ENCODE measurements at regions not wholly inside any gene's neighbourhood (a gene's known extent, or its start where the extent isn't known, plus 50 kb on each side); places are given as distances from the start of the nearest gene placed in this dataset.

DNA sequence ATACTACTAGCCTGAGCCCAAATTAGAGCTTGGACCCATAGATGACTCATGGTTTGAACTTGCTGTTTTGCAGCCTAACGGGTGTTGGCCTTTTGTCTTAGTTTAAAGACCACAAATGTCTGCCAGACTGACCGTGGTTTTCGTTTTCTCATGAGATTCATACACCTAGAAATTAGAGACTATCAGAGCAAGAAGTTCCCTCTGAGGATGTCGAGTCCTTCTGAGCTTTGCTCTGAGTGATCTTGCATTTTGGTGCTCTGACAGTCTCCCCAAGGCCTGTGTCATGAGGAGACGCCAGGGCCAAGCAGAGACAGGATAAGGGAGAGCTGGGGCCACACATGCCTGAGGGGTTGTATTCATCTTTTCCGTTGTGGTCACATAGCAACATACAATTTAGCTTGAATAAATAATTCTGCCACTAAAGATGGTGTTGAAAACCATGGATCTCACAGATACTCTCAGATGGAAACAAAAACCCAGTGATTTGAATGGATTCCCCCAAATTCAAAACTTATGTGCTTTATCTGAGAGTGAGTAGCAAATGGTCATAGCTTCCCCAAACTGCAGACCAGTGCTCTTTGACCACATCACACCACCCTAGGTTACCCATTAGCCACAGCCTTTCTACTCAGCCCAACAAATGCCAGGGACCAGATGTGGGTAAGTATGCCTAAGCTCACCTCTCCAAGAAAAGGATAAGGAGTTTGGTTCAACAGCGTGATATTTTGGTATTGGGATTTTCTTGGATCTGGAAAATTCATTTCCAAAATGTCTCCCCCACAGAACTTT lies 762.0 kb upstream of the IGFBP3 start:
- DNase-seq (ENCODE audit: low read depth, low spot score): no peak

DNA sequence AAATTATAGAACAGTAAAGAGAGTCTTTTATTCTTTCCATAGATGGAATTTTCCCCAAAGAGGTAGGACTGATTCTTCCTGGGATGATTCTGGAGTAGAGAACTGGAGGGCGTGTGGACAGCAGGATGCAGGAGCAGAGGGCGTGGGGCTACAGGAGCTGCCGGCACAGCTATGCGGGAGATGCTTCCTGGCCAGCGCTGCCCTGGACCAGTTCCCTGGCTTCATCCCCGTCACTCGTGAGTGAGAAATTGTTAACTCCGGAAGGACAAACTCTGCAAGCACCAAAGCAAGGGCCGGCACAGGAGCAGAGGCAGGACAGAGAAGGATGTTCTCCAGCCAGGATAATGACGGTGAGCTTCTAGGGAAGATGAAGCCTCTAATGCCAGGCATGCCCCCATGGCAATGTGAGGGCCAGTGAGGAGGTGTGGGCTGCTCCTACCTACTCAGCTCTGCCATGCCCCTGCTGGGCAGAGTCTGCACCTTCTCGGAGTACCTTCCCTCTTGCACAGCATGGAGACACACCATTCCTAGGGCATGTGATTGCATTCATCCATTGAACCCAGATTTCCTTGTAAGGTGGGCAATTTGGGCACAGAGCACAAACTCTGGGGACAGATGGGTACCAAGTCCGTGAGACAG lies 760.9 kb upstream of the IGFBP3 start:
- no peak for DNase-seq (ENCODE audit: low read depth, low spot score)

GRCh38 chr7:46680147-46680546 lies 759.1 kb upstream of the IGFBP3 start:
- no peak for DNase-seq (ENCODE audit: low read depth, low spot score)

GRCh38 chr7:46679671-46680070 lies 758.6 kb upstream of the IGFBP3 start:
- DNase-seq (ENCODE audit: low read depth, low spot score): no peak

DNA sequence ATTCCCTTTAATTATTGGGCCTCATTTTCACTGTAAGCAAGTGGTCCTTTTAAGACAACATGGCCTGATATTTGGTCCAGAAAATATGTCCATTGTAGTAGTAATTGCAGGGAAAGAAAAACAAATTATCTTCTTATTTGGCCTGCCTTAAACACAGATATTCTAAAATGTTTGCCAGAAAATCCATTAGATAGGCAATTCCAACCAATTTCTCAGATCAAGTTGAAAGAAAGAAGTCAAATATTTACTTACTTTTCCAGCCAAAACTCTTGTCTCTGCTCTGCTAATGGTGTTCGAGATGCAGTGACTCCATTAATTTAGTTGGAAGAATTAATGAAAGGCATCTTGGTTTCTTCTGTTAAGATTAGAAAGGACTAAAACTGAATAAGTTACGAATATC lies 757.3 kb upstream of the IGFBP3 start:
- DNase-seq (ENCODE audit: low read depth, low spot score): no peak

GRCh38 chr7:46675456-46675855 lies 754.4 kb upstream of the IGFBP3 start:
- DNase-seq (ENCODE audit: low read depth, low spot score): no peak

GRCh38 chr7:46672861-46673260 lies 751.8 kb upstream of the IGFBP3 start:
- no peak for DNase-seq (ENCODE audit: low read depth, low spot score)

GRCh38 chr7:46671108-46671769 lies 750.2 kb upstream of the IGFBP3 start:
- DNase-seq (ENCODE audit: low read depth, low spot score): no peak

DNA sequence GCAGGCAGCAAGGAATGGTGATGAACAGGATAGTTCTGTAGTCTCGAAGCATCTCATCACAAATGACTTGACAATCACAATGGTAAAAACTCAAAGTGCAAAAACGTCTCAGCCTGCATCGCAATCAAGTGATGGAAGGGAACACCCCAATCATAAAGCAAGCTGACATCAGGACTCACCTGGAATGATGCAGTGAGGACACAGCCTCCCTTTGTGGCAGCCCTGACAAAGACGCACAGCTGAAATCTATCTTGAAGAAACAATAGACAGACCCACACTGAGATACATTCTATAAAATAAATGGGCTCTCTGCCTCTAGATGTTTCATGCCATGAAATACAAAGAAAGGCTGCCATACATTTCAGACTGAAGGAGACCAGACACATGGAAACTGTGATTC lies 748.0 kb upstream of the IGFBP3 start:
- no peak for DNase-seq (ENCODE audit: low read depth, low spot score)

GRCh38 chr7:46664453-46664852 lies 743.4 kb upstream of the IGFBP3 start:
- DNase-seq (ENCODE audit: low read depth, low spot score): no peak

GRCh38 chr7:46663025-46663424 lies 742.0 kb upstream of the IGFBP3 start:
- no peak for DNase-seq (ENCODE audit: low read depth, low spot score)

GRCh38 chr7:46661431-46661830 lies 740.4 kb upstream of the IGFBP3 start:
- no peak for DNase-seq (ENCODE audit: low read depth, low spot score)

DNA sequence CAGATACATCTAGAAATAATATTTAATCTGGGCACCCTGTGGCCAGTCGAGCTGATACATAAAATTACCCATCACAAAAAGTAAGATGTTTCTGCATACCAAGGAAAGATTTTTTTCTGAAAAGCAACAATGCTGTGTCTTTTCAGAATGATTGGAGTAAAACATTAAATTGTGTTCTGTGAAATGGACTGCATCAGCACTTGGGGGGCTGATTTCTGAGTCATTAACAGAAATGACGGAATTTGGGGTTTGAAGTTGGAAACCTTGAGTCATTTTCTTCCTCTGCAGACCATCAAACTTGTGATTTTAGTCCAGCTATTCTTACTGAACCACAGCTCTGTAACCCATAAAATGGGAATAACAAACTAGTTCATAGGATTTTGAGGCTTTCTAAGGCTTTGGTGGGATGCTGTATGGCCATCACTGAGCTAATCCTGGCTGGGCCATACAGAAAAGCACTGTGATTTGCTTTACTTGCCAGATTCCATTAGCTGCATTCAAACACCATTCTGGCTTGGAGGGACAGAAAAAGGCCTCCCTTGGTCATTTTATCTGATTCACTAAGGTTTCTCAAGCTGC lies 739.4 kb upstream of the IGFBP3 start:
- DNase-seq (ENCODE audit: low read depth, low spot score): no peak

DNA sequence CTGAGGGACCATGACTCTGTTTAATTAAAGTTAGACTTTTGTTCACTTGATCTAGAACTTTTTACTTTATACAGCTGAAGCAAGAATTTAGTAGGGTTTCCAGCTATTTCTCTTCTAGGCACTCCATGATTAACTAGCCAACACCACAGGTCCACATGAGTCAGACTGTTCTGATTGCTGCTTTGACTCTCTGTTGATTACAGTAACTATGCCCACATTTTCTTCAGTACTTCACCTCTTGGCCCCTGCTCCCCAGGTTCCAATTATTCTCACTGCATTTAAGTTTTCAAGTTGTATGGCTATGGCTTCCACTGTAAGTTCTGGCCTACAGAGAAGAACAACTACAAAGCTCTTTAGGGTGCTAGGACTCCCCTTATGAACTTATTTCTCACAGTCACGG lies 737.2 kb upstream of the IGFBP3 start:
- no peak for DNase-seq (ENCODE audit: low read depth, low spot score)

- no peak for DNase-seq (ENCODE audit: low read depth, low spot score)
Observed at GRCh38 chr7:46654546-46655443, 733.7 kb upstream of the IGFBP3 start.

- DNase-seq (ENCODE audit: low read depth, low spot score): no peak
Observed at GRCh38 chr7:46653848-46654247, 732.8 kb upstream of the IGFBP3 start.

DNA sequence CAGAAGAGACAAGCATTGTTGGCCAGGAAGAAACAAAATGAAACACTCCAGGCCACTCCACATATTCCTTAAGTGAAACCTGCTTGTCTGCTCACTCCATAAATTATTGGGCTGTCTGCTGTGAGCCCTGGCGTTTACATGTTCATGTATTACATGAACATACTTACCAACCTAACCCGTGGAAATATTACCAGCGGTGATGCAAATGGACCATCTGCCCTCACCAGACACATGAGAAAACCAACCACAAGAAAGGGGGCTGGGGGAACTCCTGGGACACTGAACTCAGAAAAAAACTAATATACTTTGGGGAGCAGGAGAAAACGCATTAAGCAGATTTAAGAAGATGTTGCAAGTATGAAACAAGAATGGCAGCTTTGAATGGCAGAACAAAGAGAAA lies 731.2 kb upstream of the IGFBP3 start:
- DNase-seq (ENCODE audit: low read depth, low spot score): no peak

DNA sequence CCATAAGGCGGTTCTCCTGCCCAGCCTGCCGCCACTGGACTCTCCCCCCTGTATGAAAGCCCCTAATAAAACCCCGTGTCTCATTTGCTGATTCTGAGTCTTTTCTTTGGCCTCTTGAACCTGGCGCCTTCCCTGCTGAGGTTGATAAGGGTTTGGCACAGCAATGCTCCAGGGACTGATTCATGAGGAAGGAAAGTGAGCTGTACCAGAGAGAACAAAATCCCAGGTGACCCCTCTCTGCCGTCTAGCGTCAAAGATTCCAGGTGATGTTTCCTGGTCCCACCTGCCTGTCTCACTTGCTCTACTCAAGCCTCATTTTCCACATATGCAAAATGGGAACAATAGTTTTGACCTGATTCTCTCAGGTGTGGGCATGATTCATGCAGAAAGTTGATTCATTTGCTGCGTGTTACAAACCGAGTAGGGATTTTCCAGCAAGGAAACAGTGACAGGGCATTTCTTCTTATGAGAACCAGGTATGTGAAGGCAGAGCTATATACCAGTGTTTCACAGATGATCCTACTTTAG lies 730.6 kb upstream of the IGFBP3 start:
- no peak for DNase-seq (ENCODE audit: low read depth, low spot score)

- DNase-seq (ENCODE audit: low read depth, low spot score): no peak
Observed at GRCh38 chr7:46651070-46651469, 730.0 kb upstream of the IGFBP3 start.

GRCh38 chr7:46649876-46650275 lies 728.8 kb upstream of the IGFBP3 start:
- DNase-seq (ENCODE audit: low read depth, low spot score): no peak

Measured in pulmonary artery endothelial cell (primary cell).